ENCODE measurements at regions not wholly inside any gene's neighbourhood (a gene's known extent, or its start where the extent isn't known, plus 50 kb on each side); places are given as distances from the start of the nearest gene placed in this dataset.

DNA sequence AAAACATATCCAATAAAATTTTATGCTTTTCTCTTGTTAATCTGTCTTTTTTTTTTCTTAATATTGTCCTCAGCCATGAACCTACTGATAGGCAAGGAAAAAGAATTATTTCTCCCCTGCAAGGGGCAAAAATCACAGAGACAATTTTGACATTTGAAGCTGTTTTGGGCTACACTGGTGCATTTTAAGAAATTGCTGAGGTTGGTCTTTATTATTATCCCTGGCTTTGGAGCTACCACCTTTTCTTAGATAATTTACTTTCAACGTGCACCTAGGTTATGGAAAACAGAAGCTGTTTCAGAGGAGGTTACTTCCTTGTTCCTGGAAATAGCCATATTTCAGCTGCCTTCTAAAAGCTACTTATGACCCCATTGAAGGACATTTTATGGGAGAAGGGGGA, 195.5 kb upstream of the KYNU start:
- TF ChIP-seq, protein P1, sequence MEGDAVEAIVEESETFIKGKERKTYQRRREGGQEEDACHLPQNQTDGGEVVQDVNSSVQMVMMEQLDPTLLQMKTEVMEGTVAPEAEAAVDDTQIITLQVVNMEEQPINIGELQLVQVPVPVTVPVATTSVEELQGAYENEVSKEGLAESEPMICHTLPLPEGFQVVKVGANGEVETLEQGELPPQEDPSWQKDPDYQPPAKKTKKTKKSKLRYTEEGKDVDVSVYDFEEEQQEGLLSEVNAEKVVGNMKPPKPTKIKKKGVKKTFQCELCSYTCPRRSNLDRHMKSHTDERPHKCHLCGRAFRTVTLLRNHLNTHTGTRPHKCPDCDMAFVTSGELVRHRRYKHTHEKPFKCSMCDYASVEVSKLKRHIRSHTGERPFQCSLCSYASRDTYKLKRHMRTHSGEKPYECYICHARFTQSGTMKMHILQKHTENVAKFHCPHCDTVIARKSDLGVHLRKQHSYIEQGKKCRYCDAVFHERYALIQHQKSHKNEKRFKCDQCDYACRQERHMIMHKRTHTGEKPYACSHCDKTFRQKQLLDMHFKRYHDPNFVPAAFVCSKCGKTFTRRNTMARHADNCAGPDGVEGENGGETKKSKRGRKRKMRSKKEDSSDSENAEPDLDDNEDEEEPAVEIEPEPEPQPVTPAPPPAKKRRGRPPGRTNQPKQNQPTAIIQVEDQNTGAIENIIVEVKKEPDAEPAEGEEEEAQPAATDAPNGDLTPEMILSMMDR (IDR thresholded peaks at IDR 0.05): no peak
- TF ChIP-seq POLR2A (IDR thresholded peaks at IDR 0.05): no peak

Measured in adrenal gland (tissue), 5 donors.